WTC11 (cell line): ENCODE measurements at regions not wholly inside any gene's neighbourhood (a gene's known extent, or its start where the extent isn't known, plus 50 kb on each side); places are given as distances from the start of the nearest gene placed in this dataset.

Experiments used
- ATAC-seq: fragments of 200-7000 bp; cut with Tn5 transposase; 2 replicates; pipeline ENCODE4 v1.10.0; 2021; ENCODE audit warnings: mild to moderate bottlenecking, moderate library complexity
- CTCF ChIA-PET: fragments of 300-600 bp; sonication (Branson Sonifier 250); formaldehyde crosslinking; loops from one replicate; lab custom pipeline; 2021; ENCODE audit warnings: antibody characterized with exemption; lab: Charles Lee
- POLR2A ChIA-PET: fragments of 350-600 bp; sonication (Branson Sonifier 250); formaldehyde crosslinking; loops from one replicate; lab custom pipeline; 2021; ENCODE audit warnings: antibody characterized with exemption; lab: Charles Lee
- DNase-seq: peaks from one replicate; pipeline ENCODE4 v3.0.0; 2021; ENCODE audit warnings: low spot score
- H3K27ac Mint-ChIP-seq: 2 replicates; pipeline ENCODE4 v1.8.0; 2021; ENCODE audit warnings: mixed read lengths
- H3K27me3 Mint-ChIP-seq: 2 replicates; pipeline ENCODE4 v1.8.0; 2021; ENCODE audit warnings: low read depth, mild to moderate bottlenecking, moderate library complexity, mixed read lengths
- H3K36me3 Mint-ChIP-seq: 2 replicates; pipeline ENCODE4 v1.8.0; 2021; ENCODE audit warnings: mixed read lengths
- H3K4me1 Mint-ChIP-seq: 2 replicates; pipeline ENCODE4 v1.8.0; 2022; ENCODE audit warnings: mixed read lengths
- H3K4me3 Mint-ChIP-seq: 2 replicates; pipeline ENCODE4 v1.8.0; 2021; ENCODE audit warnings: mild to moderate bottlenecking, moderate library complexity, mixed read lengths
- H3K9me3 Mint-ChIP-seq: 2 replicates; pipeline ENCODE4 v1.8.0; 2021; ENCODE audit warnings: mixed read lengths
- ATF2 ChIP-seq: sonication (generic); formaldehyde crosslinking; IDR thresholded peaks from 2 replicates; pipeline ENCODE4 v1.8.1; 2022; ENCODE audit warnings: low read depth, missing genetic modification reagents, borderline replicate concordance
- CBFB ChIP-seq: sonication (generic); formaldehyde crosslinking; IDR thresholded peaks from 2 replicates; pipeline ENCODE4 v1.8.1; 2022; ENCODE audit warnings: mild to moderate bottlenecking, low read depth, missing genetic modification reagents
- GRHL2 ChIP-seq: fragments of 250-450 bp; sonication (Bioruptor Pico); IDR thresholded peaks from 2 replicates; pipeline ENCODE4 v1.8.0; 2022; ENCODE audit warnings: mild to moderate bottlenecking, moderate library complexity; ENCODE audit not compliant: insufficient replicate concordance, severe bottlenecking
- MYBL2 ChIP-seq: sonication (generic); formaldehyde crosslinking; IDR thresholded peaks from 2 replicates; pipeline ENCODE4 v1.8.1; 2023; ENCODE audit warnings: mild to moderate bottlenecking, moderate library complexity, missing genetic modification reagents
- NR1H2 ChIP-seq: sonication (generic); formaldehyde crosslinking; IDR thresholded peaks from 2 replicates; pipeline ENCODE4 v1.9.0; 2021; ENCODE audit warnings: mild to moderate bottlenecking, moderate library complexity, missing genetic modification reagents
- TCF7 ChIP-seq: sonication (generic); formaldehyde crosslinking; IDR thresholded peaks from 2 replicates; pipeline ENCODE4 v1.8.0; 2022; ENCODE audit warnings: mild to moderate bottlenecking, low read depth, missing genetic modification reagents, moderate library complexity
- ZNF121 ChIP-seq: sonication (generic); formaldehyde crosslinking; IDR thresholded peaks from 2 replicates; pipeline ENCODE4 v1.8.0; 2023; ENCODE audit warnings: missing genetic modification reagents
- ZNF232 ChIP-seq: sonication (generic); formaldehyde crosslinking; IDR thresholded peaks from 2 replicates; pipeline ENCODE4 v1.8.0; 2022; ENCODE audit warnings: mild to moderate bottlenecking, missing genetic modification reagents
- ZNF396 ChIP-seq: fragments of 250-450 bp; sonication (Bioruptor Pico); IDR thresholded peaks from 2 replicates; pipeline ENCODE4 v1.8.0; 2021; ENCODE audit warnings: mild to moderate bottlenecking, moderate library complexity, borderline replicate concordance
- ZSCAN18 ChIP-seq: fragments of 250-450 bp; sonication (Bioruptor Pico); IDR thresholded peaks from 2 replicates; pipeline ENCODE4 v2.1.2; 2022; ENCODE audit warnings: mild to moderate bottlenecking, moderate library complexity
- TF ChIP-seq, protein P1 (sequence below): sonication (generic); formaldehyde crosslinking; IDR thresholded peaks from 2 replicates; pipeline ENCODE4 v1.8.0; 2023; ENCODE audit warnings: missing genetic modification reagents, mild to moderate bottlenecking, borderline replicate concordance
- TF ChIP-seq, protein P2 (sequence below): fragments of 250-450 bp; sonication (Bioruptor Pico); IDR thresholded peaks from 2 replicates; pipeline ENCODE4 v1.9.0; 2021; ENCODE audit warnings: mild to moderate bottlenecking, borderline replicate concordance
- TF ChIP-seq, protein P3 (sequence below): sonication (generic); formaldehyde crosslinking; IDR thresholded peaks from 2 replicates; pipeline ENCODE4 v1.8.0; 2023; ENCODE audit warnings: missing genetic modification reagents
- TF ChIP-seq, protein P4 (sequence below): sonication (generic); formaldehyde crosslinking; IDR thresholded peaks from 2 replicates; pipeline ENCODE4 v1.8.1; 2023; ENCODE audit warnings: mild to moderate bottlenecking, missing genetic modification reagents, borderline replicate concordance
- TF ChIP-seq, protein P5 (sequence below): sonication (generic); formaldehyde crosslinking; IDR thresholded peaks from 2 replicates; pipeline ENCODE4 v1.8.1; 2022; ENCODE audit warnings: low read depth, mild to moderate bottlenecking, moderate library complexity, missing genetic modification reagents, borderline replicate concordance

GRCh38 chr13:22945321-22946226 is 235.2 kb upstream of the SGCG start:
- ChIA-PET POLR2A (no interaction called here), CTCF (no interaction called here)
- ATAC-seq, result no peak
- H3K4me3 Mint-ChIP-seq, result no peak overlapping the region
- H3K4me1 Mint-ChIP-seq, result no peaks in the 10 kb centered on the region
- no peaks in the 10 kb centered on the region for H3K27me3 Mint-ChIP-seq
- no peak for DNase-seq
- peaks cover 17% of the 10 kb centered on the region for H3K9me3 Mint-ChIP-seq
- H3K27ac Mint-ChIP-seq, result no peak overlapping the region
- H3K36me3 Mint-ChIP-seq, result peaks cover 6% of the 10 kb centered on the region
- TF ChIP-seq, protein P1, sequence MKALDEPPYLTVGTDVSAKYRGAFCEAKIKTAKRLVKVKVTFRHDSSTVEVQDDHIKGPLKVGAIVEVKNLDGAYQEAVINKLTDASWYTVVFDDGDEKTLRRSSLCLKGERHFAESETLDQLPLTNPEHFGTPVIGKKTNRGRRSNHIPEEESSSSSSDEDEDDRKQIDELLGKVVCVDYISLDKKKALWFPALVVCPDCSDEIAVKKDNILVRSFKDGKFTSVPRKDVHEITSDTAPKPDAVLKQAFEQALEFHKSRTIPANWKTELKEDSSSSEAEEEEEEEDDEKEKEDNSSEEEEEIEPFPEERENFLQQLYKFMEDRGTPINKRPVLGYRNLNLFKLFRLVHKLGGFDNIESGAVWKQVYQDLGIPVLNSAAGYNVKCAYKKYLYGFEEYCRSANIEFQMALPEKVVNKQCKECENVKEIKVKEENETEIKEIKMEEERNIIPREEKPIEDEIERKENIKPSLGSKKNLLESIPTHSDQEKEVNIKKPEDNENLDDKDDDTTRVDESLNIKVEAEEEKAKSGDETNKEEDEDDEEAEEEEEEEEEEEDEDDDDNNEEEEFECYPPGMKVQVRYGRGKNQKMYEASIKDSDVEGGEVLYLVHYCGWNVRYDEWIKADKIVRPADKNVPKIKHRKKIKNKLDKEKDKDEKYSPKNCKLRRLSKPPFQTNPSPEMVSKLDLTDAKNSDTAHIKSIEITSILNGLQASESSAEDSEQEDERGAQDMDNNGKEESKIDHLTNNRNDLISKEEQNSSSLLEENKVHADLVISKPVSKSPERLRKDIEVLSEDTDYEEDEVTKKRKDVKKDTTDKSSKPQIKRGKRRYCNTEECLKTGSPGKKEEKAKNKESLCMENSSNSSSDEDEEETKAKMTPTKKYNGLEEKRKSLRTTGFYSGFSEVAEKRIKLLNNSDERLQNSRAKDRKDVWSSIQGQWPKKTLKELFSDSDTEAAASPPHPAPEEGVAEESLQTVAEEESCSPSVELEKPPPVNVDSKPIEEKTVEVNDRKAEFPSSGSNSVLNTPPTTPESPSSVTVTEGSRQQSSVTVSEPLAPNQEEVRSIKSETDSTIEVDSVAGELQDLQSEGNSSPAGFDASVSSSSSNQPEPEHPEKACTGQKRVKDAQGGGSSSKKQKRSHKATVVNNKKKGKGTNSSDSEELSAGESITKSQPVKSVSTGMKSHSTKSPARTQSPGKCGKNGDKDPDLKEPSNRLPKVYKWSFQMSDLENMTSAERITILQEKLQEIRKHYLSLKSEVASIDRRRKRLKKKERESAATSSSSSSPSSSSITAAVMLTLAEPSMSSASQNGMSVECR (CRISPR knock-in tag), result no peak
- no peak for TF ChIP-seq ZNF121 (CRISPR knock-in tag)
- TF ChIP-seq ZSCAN18 (CRISPR knock-in tag), result no peak
- TF ChIP-seq, protein P2, sequence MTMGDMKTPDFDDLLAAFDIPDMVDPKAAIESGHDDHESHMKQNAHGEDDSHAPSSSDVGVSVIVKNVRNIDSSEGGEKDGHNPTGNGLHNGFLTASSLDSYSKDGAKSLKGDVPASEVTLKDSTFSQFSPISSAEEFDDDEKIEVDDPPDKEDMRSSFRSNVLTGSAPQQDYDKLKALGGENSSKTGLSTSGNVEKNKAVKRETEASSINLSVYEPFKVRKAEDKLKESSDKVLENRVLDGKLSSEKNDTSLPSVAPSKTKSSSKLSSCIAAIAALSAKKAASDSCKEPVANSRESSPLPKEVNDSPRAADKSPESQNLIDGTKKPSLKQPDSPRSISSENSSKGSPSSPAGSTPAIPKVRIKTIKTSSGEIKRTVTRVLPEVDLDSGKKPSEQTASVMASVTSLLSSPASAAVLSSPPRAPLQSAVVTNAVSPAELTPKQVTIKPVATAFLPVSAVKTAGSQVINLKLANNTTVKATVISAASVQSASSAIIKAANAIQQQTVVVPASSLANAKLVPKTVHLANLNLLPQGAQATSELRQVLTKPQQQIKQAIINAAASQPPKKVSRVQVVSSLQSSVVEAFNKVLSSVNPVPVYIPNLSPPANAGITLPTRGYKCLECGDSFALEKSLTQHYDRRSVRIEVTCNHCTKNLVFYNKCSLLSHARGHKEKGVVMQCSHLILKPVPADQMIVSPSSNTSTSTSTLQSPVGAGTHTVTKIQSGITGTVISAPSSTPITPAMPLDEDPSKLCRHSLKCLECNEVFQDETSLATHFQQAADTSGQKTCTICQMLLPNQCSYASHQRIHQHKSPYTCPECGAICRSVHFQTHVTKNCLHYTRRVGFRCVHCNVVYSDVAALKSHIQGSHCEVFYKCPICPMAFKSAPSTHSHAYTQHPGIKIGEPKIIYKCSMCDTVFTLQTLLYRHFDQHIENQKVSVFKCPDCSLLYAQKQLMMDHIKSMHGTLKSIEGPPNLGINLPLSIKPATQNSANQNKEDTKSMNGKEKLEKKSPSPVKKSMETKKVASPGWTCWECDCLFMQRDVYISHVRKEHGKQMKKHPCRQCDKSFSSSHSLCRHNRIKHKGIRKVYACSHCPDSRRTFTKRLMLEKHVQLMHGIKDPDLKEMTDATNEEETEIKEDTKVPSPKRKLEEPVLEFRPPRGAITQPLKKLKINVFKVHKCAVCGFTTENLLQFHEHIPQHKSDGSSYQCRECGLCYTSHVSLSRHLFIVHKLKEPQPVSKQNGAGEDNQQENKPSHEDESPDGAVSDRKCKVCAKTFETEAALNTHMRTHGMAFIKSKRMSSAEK (CRISPR knock-in tag), result no peak
- TF ChIP-seq, protein P3, sequence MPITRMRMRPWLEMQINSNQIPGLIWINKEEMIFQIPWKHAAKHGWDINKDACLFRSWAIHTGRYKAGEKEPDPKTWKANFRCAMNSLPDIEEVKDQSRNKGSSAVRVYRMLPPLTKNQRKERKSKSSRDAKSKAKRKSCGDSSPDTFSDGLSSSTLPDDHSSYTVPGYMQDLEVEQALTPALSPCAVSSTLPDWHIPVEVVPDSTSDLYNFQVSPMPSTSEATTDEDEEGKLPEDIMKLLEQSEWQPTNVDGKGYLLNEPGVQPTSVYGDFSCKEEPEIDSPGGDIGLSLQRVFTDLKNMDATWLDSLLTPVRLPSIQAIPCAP (CRISPR knock-in tag), result no peak
- no peak for TF ChIP-seq ZNF232
- TF ChIP-seq ATF2, result no peak
- TF ChIP-seq, protein P4, sequence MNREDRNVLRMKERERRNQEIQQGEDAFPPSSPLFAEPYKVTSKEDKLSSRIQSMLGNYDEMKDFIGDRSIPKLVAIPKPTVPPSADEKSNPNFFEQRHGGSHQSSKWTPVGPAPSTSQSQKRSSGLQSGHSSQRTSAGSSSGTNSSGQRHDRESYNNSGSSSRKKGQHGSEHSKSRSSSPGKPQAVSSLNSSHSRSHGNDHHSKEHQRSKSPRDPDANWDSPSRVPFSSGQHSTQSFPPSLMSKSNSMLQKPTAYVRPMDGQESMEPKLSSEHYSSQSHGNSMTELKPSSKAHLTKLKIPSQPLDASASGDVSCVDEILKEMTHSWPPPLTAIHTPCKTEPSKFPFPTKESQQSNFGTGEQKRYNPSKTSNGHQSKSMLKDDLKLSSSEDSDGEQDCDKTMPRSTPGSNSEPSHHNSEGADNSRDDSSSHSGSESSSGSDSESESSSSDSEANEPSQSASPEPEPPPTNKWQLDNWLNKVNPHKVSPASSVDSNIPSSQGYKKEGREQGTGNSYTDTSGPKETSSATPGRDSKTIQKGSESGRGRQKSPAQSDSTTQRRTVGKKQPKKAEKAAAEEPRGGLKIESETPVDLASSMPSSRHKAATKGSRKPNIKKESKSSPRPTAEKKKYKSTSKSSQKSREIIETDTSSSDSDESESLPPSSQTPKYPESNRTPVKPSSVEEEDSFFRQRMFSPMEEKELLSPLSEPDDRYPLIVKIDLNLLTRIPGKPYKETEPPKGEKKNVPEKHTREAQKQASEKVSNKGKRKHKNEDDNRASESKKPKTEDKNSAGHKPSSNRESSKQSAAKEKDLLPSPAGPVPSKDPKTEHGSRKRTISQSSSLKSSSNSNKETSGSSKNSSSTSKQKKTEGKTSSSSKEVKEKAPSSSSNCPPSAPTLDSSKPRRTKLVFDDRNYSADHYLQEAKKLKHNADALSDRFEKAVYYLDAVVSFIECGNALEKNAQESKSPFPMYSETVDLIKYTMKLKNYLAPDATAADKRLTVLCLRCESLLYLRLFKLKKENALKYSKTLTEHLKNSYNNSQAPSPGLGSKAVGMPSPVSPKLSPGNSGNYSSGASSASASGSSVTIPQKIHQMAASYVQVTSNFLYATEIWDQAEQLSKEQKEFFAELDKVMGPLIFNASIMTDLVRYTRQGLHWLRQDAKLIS (CRISPR knock-in tag), result no peak
- TF ChIP-seq MYBL2 (CRISPR knock-in tag), result no peak
- TF ChIP-seq CBFB (CRISPR knock-in tag), result no peak
- TF ChIP-seq TCF7, result no peak
- TF ChIP-seq, protein P5, sequence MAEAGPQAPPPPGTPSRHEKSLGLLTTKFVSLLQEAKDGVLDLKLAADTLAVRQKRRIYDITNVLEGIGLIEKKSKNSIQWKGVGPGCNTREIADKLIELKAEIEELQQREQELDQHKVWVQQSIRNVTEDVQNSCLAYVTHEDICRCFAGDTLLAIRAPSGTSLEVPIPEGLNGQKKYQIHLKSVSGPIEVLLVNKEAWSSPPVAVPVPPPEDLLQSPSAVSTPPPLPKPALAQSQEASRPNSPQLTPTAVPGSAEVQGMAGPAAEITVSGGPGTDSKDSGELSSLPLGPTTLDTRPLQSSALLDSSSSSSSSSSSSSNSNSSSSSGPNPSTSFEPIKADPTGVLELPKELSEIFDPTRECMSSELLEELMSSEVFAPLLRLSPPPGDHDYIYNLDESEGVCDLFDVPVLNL (CRISPR knock-in tag), result no peak
- no peak for TF ChIP-seq GRHL2 (CRISPR knock-in tag)
- no peak for TF ChIP-seq NR1H2
- no peak for TF ChIP-seq ZNF396 (CRISPR knock-in tag)
